ENCODE measurements at regions not wholly inside any gene's neighbourhood (a gene's known extent, or its start where the extent isn't known, plus 50 kb on each side); places are given as distances from the start of the nearest gene placed in this dataset.

- ATAC-seq = no peak
- H3K36me3 ChIP-seq = no peaks in the 10 kb centered on the region
- no peak overlapping the region for H3K4me3 ChIP-seq
- WGBS, 2 donors (ENCODE audit: low coverage in 1 of 2) = 19 to 34% methylated on average over 3 to 4 of the region's 15 CpGs
- no peaks in the 10 kb centered on the region for H3K9me3 ChIP-seq
- H3K27ac ChIP-seq = no peak overlapping the region
- H3K4me1 ChIP-seq = no peaks in the 10 kb centered on the region
- peaks cover 42% of the 10 kb centered on the region for H3K27me3 ChIP-seq
- TF ChIP-seq CTCF (IDR thresholded peaks at IDR 0.05) (no peak), POLR2A (IDR thresholded peaks at IDR 0.05) (no peak), EP300 (IDR thresholded peaks at IDR 0.05) (no peak), POLR2AphosphoS5 (IDR thresholded peaks at IDR 0.05) (no peak)
These were observed 509.3 kb upstream of the PPP2R3A start for GRCh38 chr3:135456108-135456790.

GRCh38 chr3:135458541-135459322 lies 506.8 kb upstream of the PPP2R3A start:
- no peaks in the 10 kb centered on the region for H3K4me1 ChIP-seq
- H3K27me3 ChIP-seq = peaks cover 31% of the 10 kb centered on the region
- WGBS, 2 donors (ENCODE audit: low coverage in 1 of 2) = 62 to 69% methylated on average over 6 to 10 of the region's 10 CpGs

GRCh38 chr3:135460273-135460672 lies 505.3 kb upstream of the PPP2R3A start:
- Histone ChIP-seq H3K9me3 (no peaks in the 10 kb centered on the region), H3K27me3 (peaks cover 30% of the 10 kb centered on the region), H3K4me1 (no peaks in the 10 kb centered on the region), H3K36me3 (no peaks in the 10 kb centered on the region), H3K4me3 (no peak overlapping the region), H3K27ac (no peak overlapping the region)
- TF ChIP-seq POLR2A (IDR thresholded peaks at IDR 0.05) (no peak), CTCF (IDR thresholded peaks at IDR 0.05) (no peak), EP300 (IDR thresholded peaks at IDR 0.05) (no peak), POLR2AphosphoS5 (IDR thresholded peaks at IDR 0.05) (no peak)
- 50 to 60% methylated on average over 1 of the region's 1 CpG for WGBS, 2 donors (ENCODE audit: low coverage in 1 of 2)
- ATAC-seq = no peak

More at GRCh38 chr3:135458541-135459322, 506.8 kb upstream of the PPP2R3A start:
- H3K4me3 ChIP-seq = no peak overlapping the region
- no peaks in the 10 kb centered on the region for H3K36me3 ChIP-seq
- H3K9me3 ChIP-seq = no peaks in the 10 kb centered on the region
- no peak overlapping the region for H3K27ac ChIP-seq
- no peak for TF ChIP-seq POLR2AphosphoS5 (IDR thresholded peaks at IDR 0.05)
- TF ChIP-seq CTCF (IDR thresholded peaks at IDR 0.05) = no peak
- no peak for TF ChIP-seq POLR2A (IDR thresholded peaks at IDR 0.05)
- TF ChIP-seq EP300 (IDR thresholded peaks at IDR 0.05) = no peak
- no peak for ATAC-seq

GRCh38 chr3:135471911-135472310 lies 493.6 kb upstream of the PPP2R3A start:
- no peak for ATAC-seq
- WGBS, 2 donors (ENCODE audit: low coverage in 1 of 2) = 60 to 63% methylated on average over 1 of the region's 1 CpG
- no peak overlapping the region for H3K4me3 ChIP-seq

More at GRCh38 chr3:135471911-135472310, 493.6 kb upstream of the PPP2R3A start:
- TF ChIP-seq POLR2AphosphoS5 (IDR thresholded peaks at IDR 0.05) (no peak), POLR2A (IDR thresholded peaks at IDR 0.05) (no peak), EP300 (IDR thresholded peaks at IDR 0.05) (no peak), CTCF (IDR thresholded peaks at IDR 0.05) (no peak)
- Histone ChIP-seq H3K9me3 (no peaks in the 10 kb centered on the region), H3K4me1 (no peaks in the 10 kb centered on the region), H3K36me3 (no peaks in the 10 kb centered on the region), H3K27ac (no peak overlapping the region), H3K27me3 (no peaks in the 10 kb centered on the region)

Data from gastroesophageal sphincter (tissue), 4 donors.